Fibroblast of lung (primary cell): ENCODE measurements at regions not wholly inside any gene's neighbourhood (a gene's known extent, or its start where the extent isn't known, plus 50 kb on each side); places are given as distances from the start of the nearest gene placed in this dataset.

ENCODE experiments used
- DNase-seq, 2 donors: peaks; one replicate each; pipeline versions ENCODE4 v3.0.0 to v3.0.0-alpha.2; 2010; ENCODE audit warnings: low read depth in 2 of 2
- H2AFZ ChIP-seq: 2 replicates; pipeline ENCODE4 v1.5.1; 2012; ENCODE audit warnings: low read length, control low read depth, inconsistent platforms
- H3K27ac ChIP-seq: 2 replicates; pipeline ENCODE4 v1.5.1; 2011; ENCODE audit warnings: low read length, control low read depth; ENCODE audit not compliant: insufficient read depth
- H3K27me3 ChIP-seq: 2 replicates; pipeline ENCODE4 v1.5.1; 2011; ENCODE audit warnings: mild to moderate bottlenecking, low read length; ENCODE audit not compliant: control insufficient read depth, insufficient read depth
- H3K36me3 ChIP-seq: 2 replicates; pipeline ENCODE4 v1.5.1; 2011; ENCODE audit warnings: low read length; ENCODE audit not compliant: control insufficient read depth, insufficient read depth
- H3K4me1 ChIP-seq: 2 replicates; pipeline ENCODE4 v1.5.1; 2011; ENCODE audit warnings: low read length; ENCODE audit not compliant: control insufficient read depth, insufficient read depth; ENCODE audit errors: extremely low read depth
- H3K4me2 ChIP-seq: 2 replicates; pipeline ENCODE4 v1.5.1; 2011; ENCODE audit warnings: low read length, control low read depth; ENCODE audit not compliant: insufficient read depth; ENCODE audit errors: extremely low read depth
- H3K4me3 ChIP-seq, 4 experiments: fragments of 200-600 bp in 1 of 4; sonication (generic) in 1 of 4; replicated peaks in 1 of 4; 2 replicates each; pipeline ENCODE4 v1.5.1; 2011 to 2016; ENCODE audit warnings: low read length in 4 of 4, low read depth in 3 of 4, mild to moderate bottlenecking in 3 of 4, control low read depth in 2 of 4, inconsistent platforms in 1 of 4, mixed read lengths in 1 of 4; ENCODE audit not compliant: insufficient read depth in 1 of 4; ENCODE audit errors: control extremely low read depth in 1 of 4
- H3K79me2 ChIP-seq: 2 replicates; pipeline ENCODE4 v1.5.1; 2012; ENCODE audit warnings: mild to moderate bottlenecking, low read length, inconsistent platforms; ENCODE audit not compliant: control insufficient read depth, insufficient read depth
- H3K9ac ChIP-seq: 2 replicates; pipeline ENCODE4 v1.5.1; 2011; ENCODE audit warnings: mild to moderate bottlenecking, low read length, control low read depth; ENCODE audit not compliant: insufficient read depth
- H3K9me3 ChIP-seq: 2 replicates; pipeline ENCODE4 v1.5.1; 2012; ENCODE audit warnings: low read depth, low read length; ENCODE audit not compliant: control insufficient read depth, insufficient read depth
- H4K20me1 ChIP-seq: 2 replicates; pipeline ENCODE4 v1.5.1; 2011; ENCODE audit warnings: low read length; ENCODE audit not compliant: control insufficient read depth, insufficient read depth; ENCODE audit errors: extremely low read depth
- EZH2 ChIP-seq: IDR thresholded peaks from 2 replicates; pipeline ENCODE4 v1.5.1; 2012; ENCODE audit warnings: low read length, control low read depth, mild to moderate bottlenecking; ENCODE audit errors: missing control alignments
- TF ChIP-seq, protein P1 (sequence below), 2 donors: IDR thresholded peaks in 1 of 2; conservative IDR thresholded peaks in 1 of 2; 1 replicate in 1 of 2; 2 replicates in 1 of 2; pipeline ENCODE4 v1.5.1; 2011 to 2012; ENCODE audit warnings: low read length in 2 of 2, control low read depth in 1 of 2, inconsistent platforms in 1 of 2, low read depth in 1 of 2, mild to moderate bottlenecking in 1 of 2

DNA sequence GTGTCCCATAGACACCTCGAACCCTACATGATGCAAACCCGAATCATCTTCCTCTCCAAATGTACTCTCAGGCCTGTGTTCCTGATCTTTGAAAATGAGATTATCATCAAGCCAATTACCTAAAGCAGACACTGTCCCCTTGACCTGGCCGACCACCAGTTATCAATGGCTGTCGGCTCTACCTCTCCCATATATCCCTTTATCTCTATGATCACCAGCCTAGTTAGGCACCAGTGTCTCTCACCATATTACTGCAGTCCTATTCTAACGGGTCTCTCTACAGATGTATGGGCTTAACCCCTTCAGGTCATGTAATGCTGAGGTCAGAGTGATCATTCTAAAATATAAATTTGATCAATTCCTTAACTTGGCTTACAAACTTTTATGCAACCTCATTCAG is 234.9 kb upstream of the MARCKS start:
- no peak overlapping the region for H2AFZ ChIP-seq
- H3K9me3 ChIP-seq, result no peaks in the 10 kb centered on the region
- DNase-seq, result no peak
- no peak for TF ChIP-seq EZH2
- TF ChIP-seq, protein P1, sequence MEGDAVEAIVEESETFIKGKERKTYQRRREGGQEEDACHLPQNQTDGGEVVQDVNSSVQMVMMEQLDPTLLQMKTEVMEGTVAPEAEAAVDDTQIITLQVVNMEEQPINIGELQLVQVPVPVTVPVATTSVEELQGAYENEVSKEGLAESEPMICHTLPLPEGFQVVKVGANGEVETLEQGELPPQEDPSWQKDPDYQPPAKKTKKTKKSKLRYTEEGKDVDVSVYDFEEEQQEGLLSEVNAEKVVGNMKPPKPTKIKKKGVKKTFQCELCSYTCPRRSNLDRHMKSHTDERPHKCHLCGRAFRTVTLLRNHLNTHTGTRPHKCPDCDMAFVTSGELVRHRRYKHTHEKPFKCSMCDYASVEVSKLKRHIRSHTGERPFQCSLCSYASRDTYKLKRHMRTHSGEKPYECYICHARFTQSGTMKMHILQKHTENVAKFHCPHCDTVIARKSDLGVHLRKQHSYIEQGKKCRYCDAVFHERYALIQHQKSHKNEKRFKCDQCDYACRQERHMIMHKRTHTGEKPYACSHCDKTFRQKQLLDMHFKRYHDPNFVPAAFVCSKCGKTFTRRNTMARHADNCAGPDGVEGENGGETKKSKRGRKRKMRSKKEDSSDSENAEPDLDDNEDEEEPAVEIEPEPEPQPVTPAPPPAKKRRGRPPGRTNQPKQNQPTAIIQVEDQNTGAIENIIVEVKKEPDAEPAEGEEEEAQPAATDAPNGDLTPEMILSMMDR (conservative IDR thresholded peaks at IDR 0.05 in 1 of 2, IDR thresholded peaks at IDR 0.05 in 1 of 2; ENCODE audit: low read depth in 1 of 2, low read length in 2 of 2), result no peak
- no peak overlapping the region for H3K4me2 ChIP-seq
- H3K9ac ChIP-seq, result no peak overlapping the region
- H4K20me1 ChIP-seq, result no peaks in the 10 kb centered on the region
- H3K4me3 ChIP-seq, result no peak overlapping the region
- H3K79me2 ChIP-seq, result no peaks in the 10 kb centered on the region
- H3K27me3 ChIP-seq, result no peaks in the 10 kb centered on the region
- no peak overlapping the region for H3K27ac ChIP-seq
- peaks cover 1% of the 10 kb centered on the region for H3K36me3 ChIP-seq
- no peaks in the 10 kb centered on the region for H3K4me1 ChIP-seq

DNA sequence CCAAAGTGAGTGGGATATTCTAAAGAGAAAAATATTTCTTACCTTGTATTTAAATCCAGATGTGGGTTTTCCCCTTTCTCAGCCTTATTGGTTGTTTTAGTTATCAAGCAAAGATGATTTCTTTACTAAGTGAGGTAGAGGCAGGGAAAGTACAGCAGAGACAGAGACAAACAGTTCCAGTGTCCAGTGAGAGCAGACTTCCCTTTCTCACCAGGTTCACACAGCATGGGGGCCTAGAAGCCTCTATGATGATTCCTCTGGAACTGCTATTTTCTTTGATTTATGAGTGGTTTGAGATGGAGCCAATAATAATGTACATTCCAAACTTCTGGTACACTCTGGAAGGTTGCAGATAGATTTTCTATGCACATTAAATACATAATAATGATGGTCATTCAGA is 234.0 kb upstream of the MARCKS start:
- no peaks in the 10 kb centered on the region for H3K4me1 ChIP-seq
- H2AFZ ChIP-seq, result no peak overlapping the region
- no peak overlapping the region for H3K4me3 ChIP-seq
- H3K27ac ChIP-seq, result no peak overlapping the region
- H4K20me1 ChIP-seq, result no peaks in the 10 kb centered on the region
- peaks cover 1% of the 10 kb centered on the region for H3K36me3 ChIP-seq
- H3K79me2 ChIP-seq, result no peaks in the 10 kb centered on the region
- H3K4me2 ChIP-seq, result no peak overlapping the region
- no peaks in the 10 kb centered on the region for H3K27me3 ChIP-seq
- H3K9me3 ChIP-seq, result no peaks in the 10 kb centered on the region
- no peak overlapping the region for H3K9ac ChIP-seq
- DNase-seq, result peak in 1 of 2 donors; percentile 58
- TF ChIP-seq, protein P1 (conservative IDR thresholded peaks at IDR 0.05 in 1 of 2, IDR thresholded peaks at IDR 0.05 in 1 of 2; ENCODE audit: low read depth in 1 of 2, low read length in 2 of 2), result no peak
- no peak for TF ChIP-seq EZH2

DNA sequence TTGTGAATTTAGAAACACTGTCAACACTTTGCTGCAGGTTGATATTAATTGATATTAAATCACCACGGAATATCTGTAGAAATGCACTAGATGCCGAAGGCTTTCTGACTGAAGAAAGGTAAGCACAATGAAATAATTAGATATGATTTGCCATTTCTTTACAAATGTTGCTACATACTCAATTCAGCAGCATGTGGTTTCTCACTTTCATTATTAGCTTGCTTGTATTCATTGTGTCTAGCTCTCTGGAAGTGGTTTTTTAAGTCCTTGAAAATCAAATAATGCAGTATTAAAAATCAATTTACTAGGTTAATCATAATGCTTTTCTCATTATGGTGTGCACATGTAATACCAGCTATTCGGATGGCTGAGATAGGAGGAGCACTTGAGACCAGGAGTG is 231.3 kb upstream of the MARCKS start:
- Histone ChIP-seq H3K36me3 (peaks cover 1% of the 10 kb centered on the region), H3K9ac (no peak overlapping the region), H3K27ac (no peak overlapping the region), H3K4me2 (no peak overlapping the region), H4K20me1 (no peaks in the 10 kb centered on the region), H3K4me3 (no peak overlapping the region), H3K27me3 (no peaks in the 10 kb centered on the region), H2AFZ (no peak overlapping the region), H3K9me3 (no peaks in the 10 kb centered on the region), H3K79me2 (no peaks in the 10 kb centered on the region), H3K4me1 (no peaks in the 10 kb centered on the region)
- DNase-seq, result no peak
- TF ChIP-seq EZH2, result no peak
- TF ChIP-seq, protein P1 (conservative IDR thresholded peaks at IDR 0.05 in 1 of 2, IDR thresholded peaks at IDR 0.05 in 1 of 2; ENCODE audit: low read depth in 1 of 2, low read length in 2 of 2), result no peak
